WTC11 (cell line): ENCODE measurements at regions not wholly inside any gene's neighbourhood (a gene's known extent, or its start where the extent isn't known, plus 50 kb on each side); places are given as distances from the start of the nearest gene placed in this dataset.

Experiments used
- ATAC-seq: fragments of 200-7000 bp; cut with Tn5 transposase; 2 replicates; pipeline ENCODE4 v1.10.0; 2021; ENCODE audit warnings: mild to moderate bottlenecking, moderate library complexity
- CTCF ChIA-PET: fragments of 300-600 bp; sonication (Branson Sonifier 250); formaldehyde crosslinking; loops from one replicate; lab custom pipeline; 2021; ENCODE audit warnings: antibody characterized with exemption; lab: Charles Lee
- POLR2A ChIA-PET: fragments of 350-600 bp; sonication (Branson Sonifier 250); formaldehyde crosslinking; loops from one replicate; lab custom pipeline; 2021; ENCODE audit warnings: antibody characterized with exemption; lab: Charles Lee
- DNase-seq: peaks from one replicate; pipeline ENCODE4 v3.0.0; 2021; ENCODE audit warnings: low spot score
- H3K27ac Mint-ChIP-seq: 2 replicates; pipeline ENCODE4 v1.8.0; 2021; ENCODE audit warnings: mixed read lengths
- H3K27me3 Mint-ChIP-seq: 2 replicates; pipeline ENCODE4 v1.8.0; 2021; ENCODE audit warnings: low read depth, mild to moderate bottlenecking, moderate library complexity, mixed read lengths
- H3K36me3 Mint-ChIP-seq: 2 replicates; pipeline ENCODE4 v1.8.0; 2021; ENCODE audit warnings: mixed read lengths
- H3K4me1 Mint-ChIP-seq: 2 replicates; pipeline ENCODE4 v1.8.0; 2022; ENCODE audit warnings: mixed read lengths
- H3K4me3 Mint-ChIP-seq: 2 replicates; pipeline ENCODE4 v1.8.0; 2021; ENCODE audit warnings: mild to moderate bottlenecking, moderate library complexity, mixed read lengths
- H3K9me3 Mint-ChIP-seq: 2 replicates; pipeline ENCODE4 v1.8.0; 2021; ENCODE audit warnings: mixed read lengths
- ATF2 ChIP-seq: sonication (generic); formaldehyde crosslinking; IDR thresholded peaks from 2 replicates; pipeline ENCODE4 v1.8.1; 2022; ENCODE audit warnings: low read depth, missing genetic modification reagents, borderline replicate concordance
- ATF3 ChIP-seq: sonication (generic); formaldehyde crosslinking; conservative IDR thresholded peaks from 2 replicates; pipeline ENCODE4 v1.8.1; 2022; ENCODE audit warnings: mild to moderate bottlenecking, missing genetic modification reagents
- CTCF ChIP-seq: fragments of 200-600 bp; IDR thresholded peaks from 2 replicates; pipeline ENCODE4 v1.8.0; 2022; ENCODE audit warnings: antibody characterized with exemption
- EMX1 ChIP-seq: fragments of 250-450 bp; sonication (Bioruptor Pico); IDR thresholded peaks from 2 replicates; pipeline ENCODE4 v1.8.0; 2021; ENCODE audit warnings: mild to moderate bottlenecking
- ERG ChIP-seq: fragments of 250-450 bp; sonication (Bioruptor Pico); IDR thresholded peaks from 2 replicates; pipeline ENCODE4 v1.8.0; 2021; ENCODE audit warnings: mild to moderate bottlenecking
- ETV6 ChIP-seq: sonication (generic); formaldehyde crosslinking; IDR thresholded peaks from 2 replicates; pipeline ENCODE4 v1.8.1; 2022; ENCODE audit warnings: mild to moderate bottlenecking, missing genetic modification reagents
- GTF2I ChIP-seq: fragments of 250-450 bp; sonication (Bioruptor Pico); conservative IDR thresholded peaks from 2 replicates; pipeline ENCODE4 v1.4.0; 2021; ENCODE audit warnings: mild to moderate bottlenecking
- IRF2 ChIP-seq: sonication (generic); formaldehyde crosslinking; IDR thresholded peaks from 2 replicates; pipeline ENCODE4 v1.8.0; 2022; ENCODE audit warnings: low read depth, missing genetic modification reagents, borderline replicate concordance
- KAT7 ChIP-seq: sonication (generic); formaldehyde crosslinking; IDR thresholded peaks from 2 replicates; pipeline ENCODE4 v1.8.1; 2023; ENCODE audit warnings: missing genetic modification reagents, mild to moderate bottlenecking, borderline replicate concordance
- MLX ChIP-seq: sonication (generic); formaldehyde crosslinking; IDR thresholded peaks from 2 replicates; pipeline ENCODE4 v1.8.1; 2023; ENCODE audit warnings: mild to moderate bottlenecking, missing genetic modification reagents, moderate library complexity
- NFE2L1 ChIP-seq: sonication (generic); formaldehyde crosslinking; IDR thresholded peaks from 2 replicates; pipeline ENCODE4 v1.8.1; 2023; ENCODE audit warnings: missing genetic modification reagents
- ZBTB21 ChIP-seq: sonication (generic); formaldehyde crosslinking; IDR thresholded peaks from 2 replicates; pipeline ENCODE4 v1.8.1; 2023; ENCODE audit warnings: mild to moderate bottlenecking, missing genetic modification reagents, borderline replicate concordance
- ZNF138 ChIP-seq: sonication (generic); formaldehyde crosslinking; conservative IDR thresholded peaks from 2 replicates; pipeline ENCODE4 v1.8.1; 2022; ENCODE audit warnings: mild to moderate bottlenecking, moderate library complexity, missing genetic modification reagents
- ZNF232 ChIP-seq: sonication (generic); formaldehyde crosslinking; IDR thresholded peaks from 2 replicates; pipeline ENCODE4 v1.8.0; 2022; ENCODE audit warnings: mild to moderate bottlenecking, missing genetic modification reagents
- ZNF671 ChIP-seq: fragments of 250-450 bp; sonication (Bioruptor Pico); IDR thresholded peaks from 2 replicates; pipeline ENCODE4 v1.8.0; 2021; ENCODE audit warnings: mild to moderate bottlenecking

GRCh38 chr4:180827232-180828009 lies 1415.8 kb upstream of the TENM3 start:
- CTCF ChIA-PET: interaction anchor here (1.0 to 1.8 kb wide), 2 partner anchors 48 to 126 kb away, joined by 4 read pairs; no protein-coding TSS in a partner anchor
- H3K4me3 Mint-ChIP-seq: no peak overlapping the region
- H3K4me1 Mint-ChIP-seq: peaks cover 27% of the 10 kb centered on the region
- peak overlapping the region; percentile 73 for H3K27ac Mint-ChIP-seq
- TF ChIP-seq ERG: no peak
- TF ChIP-seq NFE2L1 (CRISPR knock-in tag): peak; percentile 94
- TF ChIP-seq, all 79 proteins: peak for 1
- DNase-seq: no peak
- ATAC-seq: peak; percentile 62
- Mint-ChIP-seq H3K36me3 (peaks cover 2% of the 10 kb centered on the region), H3K27me3 (no peaks in the 10 kb centered on the region; the same call in 1 of the 2 replicates), H3K9me3 (peaks cover 15% of the 10 kb centered on the region)
- POLR2A ChIA-PET: no interaction called here

GRCh38 chr4:180828455-180829018 lies 1414.7 kb upstream of the TENM3 start:
- ChIA-PET POLR2A (no interaction called here), CTCF (interaction anchor here (1.0 to 1.8 kb wide), 8 partner anchors 11 to 700 kb away, joined by 3 to 6 read pairs (median 4); no protein-coding TSS in a partner anchor)
- no peak for ATAC-seq
- Mint-ChIP-seq H3K36me3 (peaks cover 2% of the 10 kb centered on the region), H3K27ac (no peak overlapping the region), H3K4me1 (peaks cover 22% of the 10 kb centered on the region), H3K27me3 (no peaks in the 10 kb centered on the region; the same call in 1 of the 2 replicates), H3K4me3 (no peak overlapping the region), H3K9me3 (peaks cover 15% of the 10 kb centered on the region)
- TF ChIP-seq GTF2I (CRISPR knock-in tag) (no peak), ETV6 (CRISPR knock-in tag) (no peak), KAT7 (CRISPR knock-in tag) (no peak), CTCF (peak; percentile 51)
- no peak for DNase-seq

- DNase-seq (no peak), ATAC-seq (peak; percentile 39)
- Mint-ChIP-seq H3K27ac (no peak overlapping the region), H3K36me3 (no peaks in the 10 kb centered on the region), H3K4me1 (peaks cover 21% of the 10 kb centered on the region), H3K4me3 (no peak overlapping the region), H3K27me3 (no peaks in the 10 kb centered on the region), H3K9me3 (peaks cover 4% of the 10 kb centered on the region)
- POLR2A ChIA-PET: no interaction called here
- TF ChIP-seq ATF2: no peak
- TF ChIP-seq ZNF138 (CRISPR knock-in tag): no peak
- no peak for TF ChIP-seq MLX (CRISPR knock-in tag)
- TF ChIP-seq EMX1 (CRISPR knock-in tag): no peak
- TF ChIP-seq ATF3 (CRISPR knock-in tag): no peak
- TF ChIP-seq ZNF232 (CRISPR knock-in tag): no peak
- no peak for TF ChIP-seq ZBTB21 (CRISPR knock-in tag)
- no peak for TF ChIP-seq ZNF671
- TF ChIP-seq IRF2 (CRISPR knock-in tag): no peak
- CTCF ChIA-PET: no interaction called here
Measured at GRCh38 chr4:180832073-180832472, 1411.1 kb upstream of the TENM3 start.
